ENCODE measurements at regions not wholly inside any gene's neighbourhood (a gene's known extent, or its start where the extent isn't known, plus 50 kb on each side); places are given as distances from the start of the nearest gene placed in this dataset.

DNA sequence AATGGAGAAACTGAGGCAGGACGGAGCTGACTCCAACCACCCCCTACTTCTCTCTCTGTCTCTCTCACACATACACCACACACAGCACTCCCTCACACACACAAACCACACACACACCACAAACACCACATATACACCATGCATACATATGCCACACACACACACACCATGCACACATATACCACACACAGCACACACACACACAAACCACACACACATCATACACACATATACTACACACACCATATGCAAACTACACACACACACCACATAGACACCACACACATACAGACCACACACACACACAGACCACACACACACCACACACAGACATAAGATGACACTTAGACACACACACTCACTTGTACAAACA lies 94.3 kb downstream of the RIPK4 start:
- H2BK120ac ChIP-seq (replicated peaks; ENCODE audit: low read depth, low read length) = peak overlapping the region; percentile 26
- H2BK5ac ChIP-seq (ENCODE audit: low read depth, low read length) = no peak overlapping the region
- H3K14ac ChIP-seq (ENCODE audit: insufficient read length) = no peak overlapping the region
- H3K4me1 ChIP-seq (replicated peaks in 1 of 4; ENCODE audit: control insufficient read depth in 3 of 4, insufficient read depth in 4 of 4, low read length in 3 of 4) = peaks cover 5 to 8% (median 7%) of the 10 kb centered on the region in 4 experiments; a peak in 5 of 7 replicates
- peak overlapping the region; percentile 88 for H3K4ac ChIP-seq (replicated peaks; ENCODE audit: insufficient read length, low read depth, low read length)
- peak overlapping the region; percentile 89; the same call in 1 of the 2 replicates for H2BK20ac ChIP-seq (ENCODE audit: low read length)
- H2AK5ac ChIP-seq (ENCODE audit: low read depth, low read length) = peak overlapping the region; percentile 66; the same call in 1 of the 2 replicates
- H4K20me1 ChIP-seq (replicated peaks in 1 of 2; ENCODE audit: control insufficient read depth in 1 of 2, insufficient read depth in 2 of 2, low read length in 2 of 2) = peaks cover 0 to 3% of the 10 kb centered on the region in 2 experiments
- peak overlapping the region; percentile 94 for H3K56ac ChIP-seq (replicated peaks; ENCODE audit: insufficient read length, low read depth, low read length)
- H4K5ac ChIP-seq (ENCODE audit: insufficient read length, low read depth, low read length) = no peak overlapping the region
- peak overlapping the region; percentile 5; the same call in 1 of the 2 replicates for H2BK12ac ChIP-seq (ENCODE audit: low read depth, low read length)
- H2AFZ ChIP-seq (ENCODE audit: low read length) = no peak overlapping the region
- no peak overlapping the region for H3K27ac ChIP-seq (ENCODE audit: low read depth, low read length)
- H3K9me3 ChIP-seq (ENCODE audit: insufficient read depth in 2 of 2, low read depth in 1 of 2, low read length in 1 of 2) = no peaks in the 10 kb centered on the region
- no peak for FAIRE-seq
- no peak overlapping the region for H3K4me2 ChIP-seq (ENCODE audit: insufficient read depth in 1 of 2, low read depth in 2 of 2, low read length in 2 of 2)
- no peak overlapping the region for H4K8ac ChIP-seq (ENCODE audit: extremely low read depth, insufficient read depth, low read length)
- peaks cover 4% of the 10 kb centered on the region; the same call in 1 of the 2 replicates for H3K23me2 ChIP-seq (ENCODE audit: low read depth, low read length)
- no peak for DNase-seq (ENCODE audit: low read depth in 1 of 2, low spot score in 2 of 2)
- no peaks in the 10 kb centered on the region for H3K27me3 ChIP-seq (replicated peaks in 1 of 4; ENCODE audit: control insufficient read depth in 3 of 4, extremely low read depth in 1 of 4, insufficient read depth in 3 of 4, low read length in 3 of 4)
- H4K91ac ChIP-seq (replicated peaks; ENCODE audit: insufficient read length, low read length) = peak overlapping the region; percentile 95
- H3K36me3 ChIP-seq (ENCODE audit: control insufficient read depth in 2 of 4, insufficient read depth in 4 of 4, low read length in 3 of 4) = no peaks in the 10 kb centered on the region
- POLR2A ChIA-PET (ENCODE audit: partially characterized antibody) = no interaction called here
- H3K79me2 ChIP-seq (ENCODE audit: control insufficient read depth in 1 of 2, insufficient read depth in 2 of 2, low read length in 2 of 2) = no peaks in the 10 kb centered on the region
- TF ChIP-seq POU5F1 (IDR thresholded peaks at IDR 0.05; ENCODE audit: low read depth, low read length) (no peak), RFX5 (IDR thresholded peaks at IDR 0.05; ENCODE audit: borderline replicate concordance, low read depth, low read length) (no peak), ZNF274 (IDR thresholded peaks at IDR 0.05; ENCODE audit: borderline replicate concordance, extremely low read depth, low read length) (no peak), SP2 (IDR thresholded peaks at IDR 0.05; ENCODE audit: low read length) (no peak), JUN (IDR thresholded peaks at IDR 0.05; ENCODE audit: low read depth, low read length) (no peak), SRF (IDR thresholded peaks at IDR 0.05; ENCODE audit: low read depth, low read length) (no peak), POLR2AphosphoS5 (IDR thresholded peaks at IDR 0.05; ENCODE audit: low read depth, low read length) (no peak)
- TF ChIP-seq, protein P1, sequence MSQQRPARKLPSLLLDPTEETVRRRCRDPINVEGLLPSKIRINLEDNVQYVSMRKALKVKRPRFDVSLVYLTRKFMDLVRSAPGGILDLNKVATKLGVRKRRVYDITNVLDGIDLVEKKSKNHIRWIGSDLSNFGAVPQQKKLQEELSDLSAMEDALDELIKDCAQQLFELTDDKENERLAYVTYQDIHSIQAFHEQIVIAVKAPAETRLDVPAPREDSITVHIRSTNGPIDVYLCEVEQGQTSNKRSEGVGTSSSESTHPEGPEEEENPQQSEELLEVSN (IDR thresholded peaks at IDR 0.05) = no peak
- no peak overlapping the region for H3K4me3 ChIP-seq (ENCODE audit: extremely low read depth in 1 of 4, insufficient read depth in 2 of 4, low read depth in 3 of 4, low read length in 4 of 4)
- 92% methylated on average over 1 of the region's 1 CpG; no CpG with 5 or more reads in 1 of the 2 experiments for WGBS, 2 experiments (ENCODE audit: extremely low coverage in 1 of 2, insufficient coverage in 1 of 2, insufficient read length in 1 of 2, insufficient replicate concordance in 2 of 2, low coverage in 1 of 2, low lambda C conversion rate in 2 of 2, missing lambda C conversion rate in 1 of 2)
- CTCF ChIA-PET (ENCODE audit: partially characterized antibody) = interaction anchor here (1.2 to 1.5 kb wide), 2 partner anchors 7 to 60 kb away, joined by 3 read pairs; no protein-coding TSS in a partner anchor
- peak overlapping the region; percentile 37; the same call in 1 of the 2 replicates for H2BK15ac ChIP-seq (ENCODE audit: low read length)
- H3K23ac ChIP-seq (ENCODE audit: insufficient read length) = no peak overlapping the region
- H3K79me1 ChIP-seq (ENCODE audit: low read depth, low read length) = no peaks in the 10 kb centered on the region
- no peak overlapping the region for H3K9ac ChIP-seq (replicated peaks in 1 of 4; ENCODE audit: extremely low read depth in 1 of 4, low read depth in 3 of 4, low read length in 3 of 4)
- no peak overlapping the region for H3K18ac ChIP-seq (ENCODE audit: extremely low read depth, low read length)

Data from H1 (cell line).